Dedifferentiated amniotic fluid mesenchymal stem cell (primary cell): ENCODE measurements at regions not wholly inside any gene's neighbourhood (a gene's known extent, or its start where the extent isn't known, plus 50 kb on each side); places are given as distances from the start of the nearest gene placed in this dataset.

ENCODE experiments used
- DNase-seq: peaks from one replicate; pipeline ENCODE4 v3.0.0-alpha.2; 2016; ENCODE audit errors: extremely low spot score

DNA sequence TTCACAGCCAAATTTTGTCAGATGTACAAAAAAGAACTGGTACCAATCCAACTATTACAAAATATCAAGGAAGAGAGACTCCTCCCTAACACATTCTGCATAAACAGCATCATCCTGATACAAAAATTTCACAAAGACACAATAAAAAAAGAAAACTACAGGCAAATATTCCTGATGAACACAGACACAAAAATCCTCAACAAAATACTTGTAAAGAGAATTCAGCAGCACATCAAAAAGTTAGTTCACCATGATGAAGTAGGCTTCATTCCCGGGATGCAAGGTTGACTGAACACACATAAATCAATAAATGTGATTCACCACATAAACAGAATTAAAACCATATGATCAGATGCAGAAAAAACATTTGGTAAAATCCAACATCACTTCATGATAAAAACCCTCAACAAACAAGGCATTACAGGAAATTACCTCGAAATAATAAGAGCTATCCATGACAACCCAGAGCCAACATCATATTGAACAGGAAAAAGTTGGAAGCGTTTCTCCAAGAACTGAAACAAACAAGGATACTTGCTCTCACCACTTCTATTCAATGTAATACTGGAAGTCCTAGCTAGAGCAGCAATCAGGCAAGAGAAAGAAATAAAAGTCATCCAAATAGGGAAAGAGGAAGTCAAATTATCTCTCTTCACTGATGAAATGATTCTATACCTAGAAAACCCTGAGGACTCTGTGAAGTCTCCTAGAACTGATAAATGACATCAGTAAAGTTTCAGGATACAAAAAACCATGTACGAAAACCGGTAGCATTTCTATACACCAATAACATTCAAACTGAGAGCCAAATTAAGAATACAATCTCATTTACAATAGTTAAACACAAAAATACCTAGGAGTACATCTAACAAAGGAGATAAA, 223.1 kb downstream of the REEP3 start:
- no peak for DNase-seq

DNA sequence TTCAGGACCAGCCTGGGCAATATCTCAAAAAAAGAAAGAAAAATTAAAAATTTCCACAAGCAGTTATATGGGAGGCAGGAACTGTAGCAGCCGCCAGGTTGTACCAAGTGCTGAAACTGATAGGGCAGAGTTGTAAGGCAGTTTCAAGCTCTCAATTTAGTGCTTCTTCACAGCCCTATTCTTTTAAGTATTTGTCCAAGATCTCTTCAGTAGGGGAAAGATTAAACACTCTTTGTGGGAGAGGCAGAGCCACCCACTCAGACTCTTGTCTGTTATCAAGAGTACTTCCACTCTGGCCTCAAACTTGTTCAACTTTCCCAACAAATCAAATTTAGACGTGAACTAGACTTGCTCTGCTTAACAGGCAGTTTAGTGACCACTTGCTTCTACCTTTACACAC, 228.7 kb downstream of the REEP3 start:
- no peak for DNase-seq

DNA sequence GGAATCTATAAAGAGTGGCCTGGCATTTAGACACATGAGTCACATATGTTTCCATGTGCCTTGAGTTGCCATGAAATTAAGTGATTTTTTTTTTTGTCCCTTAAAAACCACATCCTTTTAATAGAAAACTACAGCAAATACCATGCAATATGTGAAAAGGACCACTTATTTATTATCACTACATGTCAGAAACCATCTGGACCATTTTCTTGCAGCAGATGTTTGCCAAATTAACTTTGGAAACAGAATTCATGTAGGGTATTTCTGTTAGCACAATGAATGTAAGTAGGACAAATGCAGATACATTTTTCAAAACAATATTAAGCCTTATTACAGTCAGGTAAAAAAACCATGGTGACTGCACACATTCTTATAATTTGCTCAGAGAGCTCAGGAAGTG, 230.6 kb downstream of the REEP3 start:
- no peak for DNase-seq

DNA sequence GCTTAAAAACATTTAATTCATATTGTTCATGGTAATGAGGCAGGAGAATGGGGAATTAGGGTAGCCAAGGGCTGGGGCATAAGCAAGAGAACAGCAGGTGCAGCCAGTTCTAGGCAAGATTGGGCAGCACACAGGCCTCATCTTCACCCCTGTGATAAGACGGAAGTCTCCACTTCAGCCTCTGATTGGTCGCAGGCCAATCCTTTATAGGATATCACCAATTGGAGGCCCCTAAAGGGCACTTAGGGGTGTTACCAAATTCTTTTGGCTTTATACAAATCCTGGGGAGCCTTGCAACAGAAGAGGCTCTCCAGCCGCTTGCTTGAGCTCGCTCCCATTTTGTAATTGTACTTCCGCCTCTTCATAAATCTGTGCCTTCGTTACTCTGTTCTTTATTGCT, 231.1 kb downstream of the REEP3 start:
- no peak for DNase-seq

DNA sequence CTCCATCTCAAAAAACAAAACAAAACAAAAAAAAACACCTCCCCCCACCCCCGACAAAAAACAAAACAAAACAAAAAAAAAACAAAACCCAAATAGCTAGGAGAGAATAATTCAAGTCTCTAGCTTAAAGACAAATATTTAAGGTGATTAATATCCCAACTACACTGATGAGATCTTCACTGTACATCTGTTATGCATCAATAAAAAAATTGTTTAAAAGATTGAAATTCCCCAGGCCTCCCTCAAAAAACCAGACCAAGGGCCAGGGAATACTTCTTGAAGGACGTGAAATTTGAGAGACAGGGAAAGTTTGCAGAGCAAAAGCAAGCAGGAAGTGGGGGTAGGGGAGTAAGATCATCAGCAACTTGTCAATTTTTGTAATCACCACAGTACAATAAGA, 232.6 kb downstream of the REEP3 start:
- no peak for DNase-seq

DNA sequence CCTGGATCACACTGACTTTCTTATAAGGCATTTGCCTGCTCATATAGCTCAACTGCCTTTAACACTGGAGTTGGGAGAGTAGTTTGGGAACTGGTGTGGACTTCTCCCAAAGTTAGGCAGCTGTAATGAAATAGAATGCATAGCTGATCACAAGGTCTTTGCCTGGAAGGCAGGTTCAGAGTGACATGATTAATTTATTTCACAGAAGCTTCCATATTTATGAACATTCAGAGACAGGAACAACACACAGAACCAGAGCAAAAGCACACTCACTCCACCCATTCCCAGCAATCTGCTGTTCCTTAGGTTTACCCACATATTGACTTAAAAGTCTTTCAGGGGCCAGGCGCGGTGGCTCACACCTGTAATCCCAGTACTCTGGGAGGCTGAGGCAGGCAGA, 234.2 kb downstream of the REEP3 start:
- DNase-seq: no peak

DNA sequence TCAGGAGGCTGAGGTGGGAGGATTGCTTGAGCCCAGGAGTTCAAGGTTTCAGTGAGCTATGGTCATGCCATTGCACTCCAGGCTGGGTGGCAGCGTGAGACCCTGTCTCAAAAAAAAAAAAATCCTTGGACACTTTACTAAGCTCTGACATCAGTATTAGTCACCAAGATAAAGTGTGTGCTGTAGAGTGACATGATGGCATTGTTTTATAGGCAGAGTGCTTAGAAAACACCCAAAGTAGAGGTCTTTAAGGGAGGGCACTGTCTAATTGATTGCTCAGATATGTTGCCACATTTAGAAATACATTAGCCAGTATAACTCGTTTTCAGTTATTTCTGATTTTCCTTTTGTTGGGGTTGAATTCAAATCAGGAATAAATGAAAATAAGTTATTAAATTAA, 235.9 kb downstream of the REEP3 start:
- no peak for DNase-seq

DNA sequence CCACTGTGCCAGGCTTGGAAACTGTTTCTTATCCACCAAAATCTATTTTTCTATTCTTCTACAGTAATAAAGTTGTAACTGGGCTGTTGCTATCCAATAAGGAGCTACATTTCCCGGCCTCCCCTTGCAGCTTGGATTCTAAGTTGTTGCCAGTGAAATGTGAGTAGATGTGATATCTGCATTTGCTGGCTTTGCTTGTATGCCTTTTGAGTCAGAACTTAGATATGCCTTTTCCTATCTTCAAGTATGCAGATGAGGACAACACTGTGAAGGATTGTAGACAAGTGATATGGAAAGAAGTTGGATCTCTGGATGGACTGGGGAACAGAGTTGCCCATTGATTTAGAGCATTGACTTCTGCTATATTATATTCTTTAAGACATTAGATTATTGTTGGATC, 236.9 kb downstream of the REEP3 start:
- DNase-seq: peak; percentile 38

DNA sequence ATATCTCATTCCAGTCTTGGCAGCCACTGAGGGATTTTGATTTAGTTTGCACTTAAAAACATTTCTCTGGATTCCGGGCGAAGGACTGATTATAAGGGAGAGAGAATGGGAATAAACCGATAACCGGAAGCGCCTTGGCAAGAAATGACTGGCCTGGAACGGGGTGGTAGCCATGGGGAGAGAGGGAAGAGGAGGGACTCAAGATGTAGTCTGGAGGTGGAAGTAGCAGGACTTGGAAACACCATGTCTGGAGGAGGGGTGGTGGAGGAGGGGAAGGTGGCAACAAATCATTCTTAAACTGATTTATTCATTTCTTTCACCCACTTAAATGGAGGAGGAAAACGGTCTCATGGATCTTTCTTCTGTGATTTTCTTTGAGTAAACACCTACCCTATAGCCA, 238.1 kb downstream of the REEP3 start:
- DNase-seq: no peak

DNA sequence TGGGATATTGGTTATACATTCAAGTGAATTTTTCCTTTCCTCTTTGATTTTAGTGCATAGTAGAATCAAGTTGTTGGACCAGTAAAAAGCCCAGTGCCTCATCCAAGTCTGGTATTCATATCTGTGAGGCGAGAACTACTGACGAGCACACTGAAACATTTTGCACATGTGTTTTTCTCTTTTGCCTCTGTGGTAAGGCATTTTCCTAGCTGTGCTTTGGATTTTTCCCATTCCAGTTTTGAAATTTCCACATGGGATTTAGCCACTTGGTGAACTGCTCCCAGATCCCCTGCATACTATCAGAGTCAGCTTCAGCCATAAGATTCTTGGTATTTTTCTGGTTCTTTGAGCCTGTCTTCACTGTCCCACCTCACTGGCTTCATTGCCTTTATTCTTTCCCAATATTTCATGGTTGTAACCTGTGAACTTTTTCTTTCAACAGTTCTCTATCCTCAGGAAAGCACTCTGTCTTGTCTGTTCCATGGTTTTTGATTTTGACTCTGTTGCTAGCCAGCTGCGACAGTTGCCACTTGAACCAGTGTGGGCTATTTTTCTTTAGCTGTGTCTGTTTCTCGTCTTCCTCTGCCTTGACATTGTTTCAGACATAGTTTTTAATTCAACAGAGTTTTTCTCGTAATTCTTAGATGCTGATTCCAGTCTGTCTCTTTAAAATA, 239.0 kb downstream of the REEP3 start:
- no peak for DNase-seq

DNA sequence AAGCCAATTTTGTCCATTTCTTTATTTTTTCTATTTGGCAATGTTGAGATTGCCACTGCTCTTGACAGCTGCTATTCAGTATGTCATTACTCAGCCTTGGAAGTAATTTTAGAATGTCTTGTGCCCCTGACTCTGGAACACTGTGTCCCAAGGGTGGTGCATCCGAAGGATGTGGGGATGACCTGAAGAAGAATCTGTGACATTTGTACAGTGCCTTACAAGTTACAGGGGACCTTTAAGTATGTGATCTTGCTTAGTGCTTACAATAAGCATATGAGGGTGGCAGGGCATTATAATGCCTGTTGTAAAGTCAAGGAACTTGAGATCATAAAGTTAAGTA, 239.5 kb downstream of the REEP3 start:
- DNase-seq: no peak

DNA sequence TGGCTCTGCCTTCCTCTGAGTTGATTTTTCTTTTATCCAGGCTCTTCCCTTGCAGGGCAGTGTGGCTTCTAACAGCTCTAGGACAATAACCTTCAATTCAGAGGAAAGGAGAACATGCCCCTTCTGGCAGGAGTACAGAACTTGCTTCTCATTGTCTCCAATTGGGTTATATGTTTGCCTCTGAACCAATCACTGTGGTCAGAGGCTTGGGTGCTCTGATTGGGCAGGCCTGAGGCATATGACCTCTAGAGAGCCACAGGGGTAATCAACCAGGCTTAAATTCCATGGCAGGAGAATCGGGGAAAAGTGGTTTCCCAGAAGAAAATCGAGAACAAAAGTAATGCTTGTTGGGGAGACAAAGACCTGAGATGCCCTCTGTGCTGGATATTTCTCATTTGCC, 240.0 kb downstream of the REEP3 start:
- no peak for DNase-seq

DNA sequence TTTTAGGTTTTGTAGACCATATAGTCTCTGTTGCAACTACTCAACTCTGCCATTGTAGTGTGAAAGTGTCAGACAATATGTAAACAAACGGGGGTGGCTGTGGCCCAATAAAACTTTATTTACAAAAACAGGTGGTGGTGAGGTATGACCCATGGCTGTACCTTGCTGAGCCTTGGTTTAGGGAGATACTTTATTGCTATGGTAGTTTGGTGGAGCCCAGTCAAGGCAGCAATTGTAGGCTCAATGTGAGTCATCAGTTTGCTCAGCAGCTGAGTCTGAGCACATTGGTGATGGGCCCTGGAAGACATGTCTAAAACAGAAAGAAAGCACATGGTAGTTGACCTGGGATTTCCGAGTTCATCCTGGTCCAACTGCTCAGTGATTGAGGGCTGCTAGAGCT, 242.5 kb downstream of the REEP3 start:
- no peak for DNase-seq

DNA sequence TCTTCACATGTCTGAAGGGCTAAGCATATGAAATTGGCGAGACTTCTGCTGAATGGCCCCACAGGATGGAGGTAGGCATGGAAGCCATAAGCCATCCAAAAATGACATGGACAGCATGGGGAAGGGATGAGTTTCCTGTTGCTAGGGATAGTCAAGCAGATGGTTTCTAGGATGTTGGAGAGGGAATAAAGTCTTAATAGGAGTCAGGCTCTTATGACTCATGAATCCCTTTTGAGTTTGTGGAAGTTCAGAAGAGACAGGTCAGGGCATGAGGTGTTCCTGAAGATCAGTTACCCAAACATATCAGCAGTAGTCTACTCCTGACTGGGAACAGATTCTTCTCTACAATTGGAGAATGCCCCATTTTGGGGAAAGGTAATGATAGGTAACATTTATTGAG, 243.9 kb downstream of the REEP3 start:
- DNase-seq: no peak

DNA sequence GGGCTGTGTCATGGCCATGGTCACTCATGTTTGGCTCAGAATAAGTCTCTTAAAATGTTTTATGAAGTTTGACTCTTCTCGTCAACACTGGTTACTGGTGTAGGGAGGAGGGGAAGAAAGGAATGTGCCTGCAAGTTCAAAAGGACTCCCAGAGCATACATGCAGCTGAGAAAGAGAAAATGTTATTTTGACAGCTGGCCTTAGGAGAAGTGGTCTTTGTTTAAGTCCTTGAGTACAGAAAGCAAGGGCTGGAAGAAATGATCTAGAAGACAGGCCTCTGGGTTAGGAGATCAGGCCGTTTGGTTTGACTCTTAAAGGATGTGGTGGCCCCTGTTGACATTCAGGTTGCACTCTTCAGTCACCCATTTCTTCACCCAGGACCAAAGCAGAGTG, 245.5 kb downstream of the REEP3 start:
- no peak for DNase-seq

DNA sequence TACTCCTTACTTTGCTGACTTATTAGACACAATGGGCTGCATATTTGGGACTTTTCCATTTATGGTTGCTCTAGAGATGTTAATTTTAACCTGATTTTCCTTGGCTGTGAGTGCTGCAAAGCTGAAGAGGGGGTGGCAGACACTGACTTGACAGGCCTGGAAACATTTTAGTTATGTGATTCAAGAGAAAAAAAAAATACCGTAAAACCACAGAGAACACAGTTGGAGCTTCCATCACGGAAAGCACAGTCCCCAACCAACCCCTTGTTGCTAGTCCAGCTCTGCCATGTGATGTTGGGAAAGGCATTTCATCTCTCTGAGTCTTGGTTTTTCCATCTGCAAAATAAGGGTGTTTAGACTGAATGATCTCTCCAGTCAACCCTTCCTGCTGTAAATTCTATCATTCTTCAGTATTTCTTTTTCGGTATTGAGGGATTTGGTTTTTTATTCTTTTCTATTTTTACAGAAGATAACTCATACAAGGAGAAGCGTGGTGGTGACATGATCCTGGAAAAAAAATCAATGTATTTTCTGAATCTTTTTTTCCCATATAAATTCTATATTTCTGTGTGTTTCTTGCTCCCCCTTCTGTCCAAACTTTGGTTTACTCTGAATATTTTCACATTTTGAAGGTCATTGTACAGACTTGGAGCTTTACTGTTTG, 246.1 kb downstream of the REEP3 start:
- peak; percentile 74 for DNase-seq

DNA sequence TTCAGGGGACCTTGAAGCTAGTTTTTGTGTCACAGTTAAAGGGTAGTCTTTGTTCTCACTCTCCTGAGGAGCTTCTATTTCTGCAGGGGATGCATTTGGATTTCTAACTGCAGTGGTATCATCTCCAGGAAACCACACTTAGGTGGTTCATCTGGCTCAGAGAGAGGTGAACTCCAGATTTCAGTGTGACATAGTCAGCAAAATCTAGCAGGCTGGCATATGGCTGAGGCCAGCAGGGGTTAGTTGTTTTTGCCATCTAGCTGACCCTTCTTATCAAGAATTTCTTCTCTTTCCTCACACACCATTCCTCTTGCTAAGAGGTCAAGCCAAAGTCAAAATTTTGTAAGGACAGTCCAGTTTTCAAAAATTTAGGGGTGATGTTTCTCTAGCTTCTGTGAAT, 248.2 kb downstream of the REEP3 start:
- no peak for DNase-seq

DNA sequence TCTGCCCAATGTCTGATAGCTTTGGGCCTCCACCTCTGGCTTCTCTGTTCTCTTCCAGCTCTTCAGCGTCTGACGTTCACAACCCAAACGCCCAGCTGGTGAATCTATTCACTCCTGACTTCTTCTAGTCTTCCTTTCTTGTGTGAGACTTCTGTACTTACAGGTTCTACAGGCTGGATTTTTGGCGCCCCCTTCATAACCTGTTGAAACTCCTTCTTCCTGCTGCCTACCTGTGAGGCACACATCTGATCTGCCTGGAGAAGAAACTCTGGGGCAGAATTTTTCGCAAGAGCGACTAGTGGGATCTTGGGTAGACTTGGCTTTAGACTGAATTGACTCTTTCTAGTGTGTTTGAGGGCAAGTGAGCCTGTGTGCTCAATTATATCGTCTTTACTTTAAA, 249.3 kb downstream of the REEP3 start:
- no peak for DNase-seq

DNA sequence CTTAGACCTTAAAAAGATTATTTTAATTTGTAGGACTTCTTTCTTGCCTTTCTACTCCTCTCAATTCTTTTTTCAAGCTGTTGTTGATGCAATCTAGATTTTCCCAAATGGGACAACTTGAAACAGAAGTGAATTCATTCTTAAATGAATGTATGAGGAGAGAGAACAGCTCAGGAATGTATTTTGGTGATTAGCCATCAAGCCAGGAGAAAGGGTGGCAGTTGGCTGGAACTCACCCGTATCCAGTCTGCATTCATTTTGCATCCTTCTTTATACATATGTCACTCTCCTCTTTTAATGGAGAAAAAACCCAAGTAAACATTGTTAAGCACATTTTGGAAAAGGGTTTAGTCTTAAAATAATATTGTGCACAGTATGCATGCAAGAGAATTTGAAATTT, 251.3 kb downstream of the REEP3 start:
- DNase-seq: no peak

DNA sequence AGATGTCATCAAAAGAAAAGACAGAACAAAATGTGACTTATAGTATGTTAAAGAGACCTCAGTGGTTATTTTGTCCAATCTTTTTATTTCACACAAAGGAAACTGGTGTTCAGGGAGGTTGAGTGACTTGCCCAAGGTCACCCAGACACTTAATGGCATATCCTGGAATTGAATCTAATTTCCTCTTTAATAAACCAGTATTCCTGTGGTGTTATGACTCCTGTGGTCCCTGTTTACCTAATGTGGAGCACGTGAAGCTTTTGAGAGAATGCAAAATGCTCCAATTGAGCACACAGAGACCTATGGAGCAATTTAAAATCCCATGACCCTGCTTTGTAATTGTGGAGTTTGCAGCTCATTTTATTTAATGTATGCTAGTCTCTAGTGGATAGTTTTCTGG, 251.9 kb downstream of the REEP3 start:
- no peak for DNase-seq

DNA sequence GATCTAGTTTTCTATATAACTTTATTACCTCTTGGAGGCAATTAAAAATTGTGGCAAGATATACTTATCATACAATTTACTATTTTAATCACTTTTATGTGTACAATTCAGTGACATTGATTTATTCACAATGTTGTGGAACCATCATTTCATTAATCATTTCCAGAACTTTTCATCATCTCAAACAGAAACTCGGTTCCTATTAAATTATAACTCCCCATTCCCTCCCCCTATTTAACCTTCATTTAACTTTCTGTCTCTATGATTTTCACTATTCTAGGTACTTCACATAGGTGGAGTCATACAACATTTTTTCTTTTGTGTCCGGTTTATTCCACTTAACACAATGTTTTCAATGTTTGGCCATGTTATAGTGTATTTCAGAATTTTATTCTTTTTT, 252.8 kb downstream of the REEP3 start:
- DNase-seq: no peak

DNA sequence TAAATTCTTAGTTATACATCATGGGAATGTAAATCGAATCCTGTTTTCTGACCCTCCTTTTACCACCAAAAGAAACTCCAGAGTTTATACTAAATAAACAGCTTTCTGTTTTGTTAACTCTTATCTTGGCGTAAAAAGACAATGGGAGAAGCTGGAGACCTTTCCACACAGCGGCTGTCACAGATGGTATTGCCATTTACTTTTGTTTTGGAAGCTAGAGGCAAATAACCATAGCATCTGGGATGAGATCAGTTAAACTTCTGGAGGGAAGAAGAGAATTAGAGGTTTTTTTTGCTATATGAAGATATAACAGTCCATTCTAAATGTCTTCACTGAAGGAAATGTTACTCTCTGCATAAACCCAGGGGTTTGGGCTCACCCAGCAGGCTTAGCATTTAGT, 258.9 kb downstream of the REEP3 start:
- no peak for DNase-seq

DNA sequence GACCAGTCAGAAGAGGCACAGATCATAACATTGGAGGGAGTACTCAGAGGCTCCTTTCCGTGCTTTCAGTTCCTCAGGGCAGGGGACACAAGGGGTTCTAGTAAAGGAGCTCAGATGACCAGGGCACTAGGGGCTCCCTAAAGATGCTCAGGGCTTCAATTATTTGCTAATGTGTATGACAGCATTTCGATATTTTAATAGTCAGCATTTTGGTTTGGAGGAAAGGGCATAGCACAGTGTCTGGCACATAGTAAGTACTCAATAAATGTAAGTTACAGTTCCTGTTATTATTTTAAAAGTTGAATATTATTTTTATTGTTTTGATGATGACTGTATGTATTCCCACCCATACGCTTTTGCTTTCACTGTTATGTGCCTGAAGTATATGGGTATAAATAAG, 260.0 kb downstream of the REEP3 start:
- no peak for DNase-seq
